ENCODE measurements at regions not wholly inside any gene's neighbourhood (a gene's known extent, or its start where the extent isn't known, plus 50 kb on each side); places are given as distances from the start of the nearest gene placed in this dataset.

- 0% methylated on average over 5 to 17 of the region's 64 CpGs for WGBS, 2 donors
- H3K27ac ChIP-seq = peak overlapping the region; percentile 38 to 77 (median 69)
- peaks cover 0 to 16% (median 0%) of the 10 kb centered on the region in 4 donors for H3K27me3 ChIP-seq
- no peaks in the 10 kb centered on the region for H3K9me3 ChIP-seq
- TF ChIP-seq CTCF (IDR thresholded peaks at IDR 0.05) = no peak
- TF ChIP-seq POLR2A (IDR thresholded peaks at IDR 0.05) = no peak
- H3K4me1 ChIP-seq = peaks cover 6 to 56% (median 31%) of the 10 kb centered on the region in 3 donors
- DNase-seq = no peak
- H3K36me3 ChIP-seq = no peaks in the 10 kb centered on the region
- H3K4me3 ChIP-seq = peak overlapping the region; percentile 73 to 92 (median 81)
- intact Hi-C loops (cut with DNase I) = no loop called here
Observed at GRCh38 chr4:41360921-41361793, 104.4 kb downstream of the UCHL1 start.

- TF ChIP-seq POLR2A (IDR thresholded peaks at IDR 0.05) (no peak), CTCF (IDR thresholded peaks at IDR 0.05) (no peak)
- WGBS, 2 donors = 25 to 43% methylated on average over 5 to 8 of the region's 10 CpGs
- intact Hi-C loops (cut with DNase I) = no loop called here
- peak overlapping the region; percentile 38 to 77 (median 69) for H3K27ac ChIP-seq
- H3K4me1 ChIP-seq = peaks cover 6 to 56% (median 31%) of the 10 kb centered on the region in 3 donors
- H3K27me3 ChIP-seq = peaks cover 0 to 16% (median 0%) of the 10 kb centered on the region in 4 donors
- H3K4me3 ChIP-seq = peak overlapping the region; percentile 73 to 92 (median 81)
- H3K9me3 ChIP-seq = no peaks in the 10 kb centered on the region
- H3K36me3 ChIP-seq = no peaks in the 10 kb centered on the region
- DNase-seq = no peak
Observed at GRCh38 chr4:41361794-41362526, 105.2 kb downstream of the UCHL1 start.

DNA sequence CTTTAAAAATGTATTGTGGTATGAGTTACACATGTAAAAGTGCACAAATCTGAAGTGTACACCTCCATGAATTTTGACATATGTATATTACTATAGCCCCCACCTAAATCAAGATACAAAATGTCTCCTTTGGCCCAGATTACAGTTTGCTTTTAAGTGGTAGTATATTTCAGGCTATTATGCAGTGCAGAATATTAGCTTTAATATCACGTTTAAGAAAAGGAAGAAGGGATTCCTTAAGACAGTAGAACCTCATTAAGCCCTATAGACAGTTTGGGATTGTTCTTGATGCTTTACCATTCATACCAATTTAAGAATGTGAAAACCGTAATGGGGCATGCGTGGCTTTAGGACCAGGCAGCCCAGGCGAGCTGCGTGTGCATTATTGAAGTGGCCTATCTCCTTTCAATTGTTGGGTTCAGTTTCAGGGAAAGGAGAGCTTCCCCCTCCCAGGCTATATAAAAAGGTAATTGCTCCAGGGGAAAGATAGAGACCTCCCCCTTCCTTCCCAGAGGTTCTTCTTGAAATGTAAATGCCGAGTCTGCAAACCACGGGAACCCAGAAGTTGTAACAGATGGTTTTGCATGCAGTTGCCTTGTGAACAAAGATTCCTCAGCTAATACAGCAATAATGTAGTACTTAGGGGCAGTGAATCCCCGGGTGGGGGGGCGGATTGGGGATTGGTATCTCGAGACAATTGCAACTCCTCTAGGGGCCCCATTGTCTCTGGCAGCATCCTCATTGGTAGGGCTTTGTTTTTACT is 106.1 kb downstream of the UCHL1 start:
- peak overlapping the region in 2 of 4 donors; percentile 12 to 76 for H3K4me3 ChIP-seq
- DNase-seq = no peak
- WGBS, 2 donors = 31 to 36% methylated on average over 10 of the region's 10 CpGs
- peaks cover 0 to 16% (median 0%) of the 10 kb centered on the region in 4 donors for H3K27me3 ChIP-seq
- H3K27ac ChIP-seq = peak overlapping the region in 3 of 4 donors; percentile 40 to 77 (median 72)
- intact Hi-C loops (cut with DNase I) = no loop called here
- H3K36me3 ChIP-seq = no peaks in the 10 kb centered on the region
- no peaks in the 10 kb centered on the region for H3K9me3 ChIP-seq
- TF ChIP-seq POLR2A (IDR thresholded peaks at IDR 0.05) = no peak
- TF ChIP-seq CTCF (IDR thresholded peaks at IDR 0.05) = no peak
- H3K4me1 ChIP-seq = peaks cover 6 to 56% (median 31%) of the 10 kb centered on the region in 3 donors

DNA sequence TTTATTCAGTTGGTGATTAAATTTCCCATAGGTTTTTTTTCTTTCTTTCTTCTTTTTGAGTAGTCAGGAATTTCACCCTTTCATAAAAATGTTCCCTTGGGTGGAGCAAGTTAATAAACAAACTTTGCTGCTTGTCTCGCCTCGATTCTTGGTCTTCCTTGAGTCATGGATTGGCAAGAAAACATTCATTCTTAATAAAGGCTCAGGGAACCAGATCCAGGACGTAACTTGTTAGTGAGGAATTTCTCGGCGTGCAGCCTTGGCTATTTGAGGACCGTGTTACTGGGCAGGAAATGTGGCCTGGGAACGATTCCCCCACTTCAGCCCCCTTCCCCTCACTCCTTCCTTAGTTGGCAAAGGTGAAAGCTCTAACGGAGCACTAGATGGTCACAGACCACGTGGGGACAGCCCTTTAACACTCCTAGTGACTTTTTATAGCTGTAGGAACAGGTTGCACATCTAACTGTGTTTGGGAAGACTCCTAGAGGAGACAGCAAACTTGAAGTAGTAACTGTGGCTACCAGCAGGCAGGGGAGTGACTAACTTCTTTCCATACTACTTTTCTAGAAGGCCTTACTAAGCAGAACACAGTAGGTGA is 106.8 kb downstream of the UCHL1 start:
- intact Hi-C loops (cut with DNase I) = no loop called here
- peaks cover 6 to 56% (median 31%) of the 10 kb centered on the region in 3 donors for H3K4me1 ChIP-seq

More for the DNA sequence above, 106.8 kb downstream of the UCHL1 start:
- DNase-seq = no peak
- TF ChIP-seq CTCF (IDR thresholded peaks at IDR 0.05) (no peak), POLR2A (IDR thresholded peaks at IDR 0.05) (no peak)
- Histone ChIP-seq H3K9me3 (no peaks in the 10 kb centered on the region), H3K27ac (peak overlapping the region; percentile 58 to 83 (median 74)), H3K27me3 (peaks cover 0 to 16% (median 0%) of the 10 kb centered on the region in 4 donors), H3K36me3 (no peaks in the 10 kb centered on the region), H3K4me3 (peak overlapping the region in 2 of 4 donors; percentile 12 to 33)
- WGBS, 2 donors = 8 to 14% methylated on average over 6 to 9 of the region's 9 CpGs

Measured in esophagus squamous epithelium (tissue), 5 donors.